ENCODE measurements at regions not wholly inside any gene's neighbourhood (a gene's known extent, or its start where the extent isn't known, plus 50 kb on each side); places are given as distances from the start of the nearest gene placed in this dataset.
"Not testable (repeated sequence)": the region's sequence is repeated elsewhere in the genome, so short reads cannot be mapped to it uniquely, and the experiment has no call there.

DNA sequence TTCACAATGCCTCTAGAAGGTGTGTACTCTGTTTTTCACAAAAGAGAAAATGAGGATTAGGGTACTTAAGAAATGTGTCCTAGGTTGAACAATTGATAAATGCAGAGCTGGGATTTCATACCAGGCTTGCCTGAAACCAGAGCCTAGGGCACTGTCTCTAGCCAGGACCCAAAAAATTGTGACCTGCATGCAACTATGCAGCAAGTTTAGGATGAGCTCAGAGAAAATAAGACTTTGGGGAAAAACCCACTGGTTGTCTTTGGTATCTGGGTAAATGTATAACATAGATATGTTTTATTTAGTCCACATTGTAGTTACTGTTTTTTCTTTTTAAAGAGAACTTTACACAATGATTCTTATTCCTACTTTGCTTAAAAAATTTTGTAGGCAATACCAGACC, 177.1 kb upstream of the SEMA6A start:
- no peak for DNase-seq

DNA sequence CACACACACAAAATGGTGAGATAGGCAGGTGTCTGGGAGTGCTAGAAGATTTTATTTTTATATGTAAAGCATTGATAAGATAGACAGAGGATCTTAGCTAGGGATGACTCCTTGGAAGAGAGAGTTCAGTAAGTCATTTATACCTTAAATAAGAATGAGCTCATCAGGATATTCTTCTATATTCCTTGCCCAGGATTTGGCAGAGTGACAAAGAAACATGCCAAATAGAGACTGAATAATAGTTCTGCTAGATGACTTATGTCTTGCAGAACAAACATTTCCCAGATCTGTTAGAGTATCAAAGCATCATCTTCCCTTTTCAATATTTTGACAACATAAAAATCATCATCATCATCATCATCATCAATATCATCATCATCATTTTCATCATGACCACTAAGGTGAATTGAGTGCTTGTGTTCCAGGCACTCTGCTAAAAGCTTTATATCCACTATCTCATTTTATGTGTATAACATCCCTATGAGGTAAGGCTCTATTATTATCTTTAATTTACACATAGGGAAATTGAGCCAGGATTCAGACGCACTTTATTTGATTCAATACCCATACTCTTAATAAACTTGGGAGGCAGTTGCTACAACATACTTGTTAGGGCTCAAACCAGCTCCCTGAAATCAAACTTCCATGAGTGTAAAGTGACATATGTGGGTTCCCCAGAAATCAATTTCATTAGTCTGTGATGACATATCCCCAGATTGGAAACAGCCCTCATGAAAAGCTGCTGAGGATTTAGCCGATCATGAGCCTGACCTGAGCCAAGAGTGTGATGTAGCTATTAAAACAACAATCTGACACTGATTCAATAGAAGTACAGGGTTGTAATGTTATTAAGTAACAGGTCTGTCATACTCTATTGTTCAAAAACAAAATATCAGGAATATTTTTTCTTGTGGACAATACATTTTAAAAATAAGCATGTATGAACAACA, 176.3 kb upstream of the SEMA6A start:
- no peak for DNase-seq

DNA sequence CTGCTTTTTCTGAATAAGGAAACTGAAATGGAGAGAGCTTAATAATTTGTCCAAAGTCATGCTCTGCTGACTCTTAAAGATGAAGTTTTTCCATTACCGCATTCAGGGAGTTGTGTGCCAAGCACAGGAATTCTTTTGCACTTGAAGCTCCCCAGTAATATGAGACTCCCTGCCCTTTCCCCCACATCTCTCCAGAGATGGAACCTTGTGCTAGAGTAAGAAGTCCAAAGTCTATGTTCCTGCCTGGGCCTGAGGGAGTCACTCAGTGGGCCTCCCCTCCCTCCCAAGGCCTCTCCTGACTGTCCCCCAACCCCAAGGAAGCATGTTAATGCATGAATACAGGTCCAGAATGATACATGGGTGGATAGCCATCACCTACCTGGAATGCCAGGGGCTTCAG, 173.3 kb upstream of the SEMA6A start:
- DNase-seq: no peak

DNA sequence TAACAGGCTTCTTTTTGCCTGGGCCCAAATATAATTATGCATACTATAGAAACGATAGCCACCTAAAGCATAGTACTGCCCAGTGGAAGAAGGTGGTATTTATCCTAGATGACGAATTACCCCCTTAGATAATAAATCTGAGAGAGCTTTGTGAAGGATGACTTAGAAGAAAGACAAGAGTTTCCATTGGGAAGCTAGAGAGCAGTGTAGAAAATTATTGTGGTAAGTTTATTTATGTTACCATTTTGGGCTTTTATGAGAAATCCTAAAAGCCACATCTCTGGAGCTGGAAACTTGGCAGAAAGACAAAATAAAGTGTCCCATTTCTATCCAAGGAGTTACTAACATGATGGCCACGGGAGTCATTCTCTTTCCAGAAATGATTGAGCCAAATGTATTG, 172.0 kb upstream of the SEMA6A start:
- DNase-seq: no peak

DNA sequence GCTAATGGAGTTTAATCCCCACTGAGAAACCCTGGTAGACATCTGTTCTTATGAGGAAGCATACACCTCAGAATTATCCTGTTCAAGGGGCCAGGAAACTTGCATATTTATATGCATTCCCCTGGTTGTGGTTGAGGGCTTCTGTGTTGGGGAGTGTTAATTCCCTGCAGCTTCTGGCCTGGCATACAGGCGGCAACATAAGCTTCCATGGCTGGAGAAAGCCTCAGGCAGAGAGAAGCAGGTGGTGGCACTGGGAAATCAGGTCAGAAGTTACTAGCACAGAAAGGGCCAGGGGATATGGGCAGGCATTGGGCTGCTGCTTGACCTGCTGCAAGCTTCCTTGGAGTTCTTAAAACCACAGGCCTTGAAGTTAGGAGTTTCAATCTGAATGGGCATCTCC, 166.1 kb upstream of the SEMA6A start:
- no peak for DNase-seq

DNA sequence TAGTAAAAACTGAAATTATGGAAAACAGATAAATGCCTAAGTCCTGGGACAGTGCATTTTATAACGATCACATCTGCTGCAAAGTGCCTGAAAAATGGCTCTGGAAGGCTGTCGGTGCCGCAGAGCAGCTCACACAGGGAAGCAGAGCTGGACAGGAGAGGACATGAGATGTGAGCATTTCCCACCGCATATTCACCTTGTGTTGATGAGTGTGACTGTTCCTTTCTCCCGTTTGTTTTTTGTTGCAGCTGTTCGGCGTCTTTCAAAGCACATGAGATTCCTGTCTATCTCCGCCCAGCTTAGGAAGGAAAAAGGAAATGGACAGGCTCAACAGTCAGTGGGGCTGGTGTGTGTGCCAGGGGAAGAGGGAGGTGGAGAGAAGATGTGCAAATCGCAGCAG, 164.9 kb upstream of the SEMA6A start:
- no peak for DNase-seq

DNA sequence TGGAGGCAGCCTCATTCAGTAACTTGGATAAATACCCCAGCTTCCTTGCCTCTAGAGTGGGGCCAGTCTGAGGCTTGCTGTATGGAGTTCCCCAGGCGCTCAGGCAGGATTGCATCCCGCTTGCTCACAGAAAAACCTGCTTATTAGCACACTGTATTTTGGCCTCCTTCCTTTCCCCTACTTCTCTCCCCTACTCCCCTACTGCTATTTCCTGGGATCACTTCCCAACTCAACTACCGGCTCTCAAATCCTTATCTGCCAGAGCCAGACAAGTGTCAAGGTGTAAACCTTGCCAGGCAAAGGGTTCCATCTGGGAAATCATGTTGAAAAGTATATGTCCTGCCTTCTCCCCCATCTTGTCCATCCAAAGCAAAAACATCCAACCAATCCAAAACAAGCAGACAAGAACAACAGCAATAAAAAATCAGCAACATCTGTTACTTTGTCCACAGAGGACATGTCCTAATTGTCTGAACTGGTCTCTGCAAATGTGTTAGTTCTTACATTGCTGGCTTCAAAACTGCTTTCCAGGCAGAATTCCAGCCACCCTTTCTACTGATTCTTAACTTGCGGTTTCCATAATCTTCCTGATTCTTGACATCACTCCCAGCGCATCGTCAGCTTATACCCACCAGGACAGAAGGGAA, 164.1 kb upstream of the SEMA6A start:
- no peak for DNase-seq

DNA sequence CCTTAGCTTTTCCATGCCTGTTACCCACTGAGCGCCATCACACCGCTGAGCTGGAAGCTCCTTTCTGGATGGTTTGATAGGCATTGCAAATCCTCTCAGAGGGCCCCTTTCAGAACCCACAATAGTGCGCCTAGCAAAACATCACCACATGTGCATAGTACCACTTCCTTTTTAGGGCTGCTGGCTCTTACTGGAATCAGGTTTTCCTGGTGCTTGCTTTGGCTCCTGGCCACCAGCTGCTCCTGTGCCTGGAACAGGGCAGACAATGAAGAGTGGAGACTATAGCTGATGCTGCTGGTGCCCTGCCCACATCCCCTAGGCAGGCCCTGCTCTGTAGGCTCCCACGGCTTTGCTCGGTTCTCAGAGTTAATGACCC, 163.6 kb upstream of the SEMA6A start:
- DNase-seq: no peak

DNA sequence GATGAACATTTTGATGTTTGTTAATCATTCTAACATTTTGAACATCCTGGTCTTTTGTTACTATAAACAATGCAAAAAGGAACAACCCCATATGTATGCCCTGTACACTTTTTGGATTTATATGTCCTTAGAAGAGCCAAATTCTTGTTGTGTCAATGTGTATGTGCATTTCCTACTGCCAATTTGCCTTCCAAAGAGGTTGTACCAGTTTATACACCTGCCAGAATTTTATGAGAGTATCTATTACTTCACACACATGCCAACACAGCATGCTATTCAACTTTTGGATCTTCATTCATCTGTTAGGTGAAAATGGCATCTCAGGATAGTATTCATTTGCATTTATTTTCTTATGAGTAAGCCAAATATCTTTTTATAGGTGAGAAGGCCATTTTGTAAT, 162.0 kb upstream of the SEMA6A start:
- DNase-seq: no peak

DNA sequence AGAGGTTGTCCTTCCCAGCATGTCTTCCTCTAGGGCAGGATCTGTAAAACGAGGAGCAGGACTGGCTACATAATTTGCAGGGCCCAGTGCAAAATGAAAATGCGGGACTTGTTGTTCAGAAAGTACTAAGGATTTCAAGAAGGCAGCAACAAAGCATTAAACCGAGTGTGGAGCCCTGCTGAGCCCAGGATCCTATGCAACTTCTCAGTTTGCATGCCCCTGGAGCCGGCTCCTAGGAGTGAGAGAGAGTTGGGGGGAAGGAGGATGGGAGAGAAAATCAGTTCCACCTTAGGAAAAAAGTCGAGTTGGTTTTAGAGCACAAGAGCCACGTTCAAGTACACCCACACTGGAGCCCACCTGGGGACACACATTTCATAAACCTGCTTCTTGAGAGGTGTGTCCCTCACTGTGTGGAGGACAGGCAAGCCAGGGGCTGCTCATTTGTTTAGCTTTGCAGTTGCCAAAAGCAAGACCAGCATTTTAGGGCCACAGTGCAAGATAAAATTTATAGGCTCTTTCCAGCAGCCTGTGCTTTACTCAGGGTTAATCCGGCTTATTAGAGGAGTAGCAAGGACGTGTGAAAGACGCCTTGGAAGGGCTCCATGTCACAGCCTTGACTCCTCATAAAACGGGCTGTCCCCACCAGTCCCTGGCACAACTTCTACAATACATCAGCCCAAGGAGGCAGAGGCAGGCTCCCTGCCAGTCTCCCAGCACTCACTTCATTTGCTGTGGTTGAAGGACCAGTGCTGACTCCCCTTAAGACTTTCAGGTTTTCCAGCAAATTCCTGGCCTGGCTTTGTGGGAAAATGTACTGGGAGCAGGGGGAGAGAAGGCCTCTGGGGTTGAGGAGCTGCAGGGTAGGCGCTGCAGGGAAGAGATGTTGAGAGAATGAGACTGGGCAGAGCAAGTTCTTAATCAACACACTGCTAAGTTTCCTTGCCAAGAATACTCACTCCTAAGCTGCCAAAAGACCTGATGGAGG, 159.7 kb upstream of the SEMA6A start:
- no peak for DNase-seq

DNA sequence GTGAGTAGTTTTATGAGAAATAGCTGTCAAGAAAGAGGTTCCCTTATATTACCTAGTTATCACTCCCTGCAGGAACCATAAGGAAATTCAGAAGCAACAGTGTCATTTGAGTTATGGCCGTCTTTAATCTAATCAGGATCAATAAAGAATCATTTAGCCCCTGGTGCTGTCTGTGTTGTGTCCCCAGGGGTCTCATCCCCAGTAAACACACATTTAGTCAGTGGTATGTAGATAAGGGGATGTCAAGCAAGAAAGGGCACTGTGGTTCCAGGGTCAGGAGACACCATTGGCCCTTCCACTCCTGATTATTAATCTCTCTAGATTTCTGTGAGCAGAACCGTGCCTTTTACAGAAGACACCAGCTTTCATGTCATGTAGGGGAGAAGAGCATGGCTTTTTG, 158.0 kb upstream of the SEMA6A start:
- DNase-seq: no peak

DNA sequence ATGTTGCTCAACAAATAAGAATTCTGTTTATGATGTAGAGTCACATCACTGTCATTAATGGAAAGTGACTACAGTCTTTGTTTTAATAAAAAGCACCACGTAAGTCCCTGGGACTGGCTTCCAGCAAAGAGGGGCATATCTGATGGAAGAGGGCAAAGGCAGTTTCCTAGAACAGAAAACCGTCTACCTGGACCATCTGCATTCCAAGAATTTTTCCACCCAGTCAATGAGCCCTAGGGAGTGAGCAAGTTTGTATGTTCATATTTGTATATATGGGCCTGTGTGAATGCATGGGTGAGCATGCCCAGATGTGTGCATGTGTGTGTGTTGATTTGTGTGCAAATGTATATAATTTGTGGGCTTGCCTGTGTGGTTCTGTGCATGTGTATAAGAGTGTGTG, 156.8 kb upstream of the SEMA6A start:
- no peak for DNase-seq

DNA sequence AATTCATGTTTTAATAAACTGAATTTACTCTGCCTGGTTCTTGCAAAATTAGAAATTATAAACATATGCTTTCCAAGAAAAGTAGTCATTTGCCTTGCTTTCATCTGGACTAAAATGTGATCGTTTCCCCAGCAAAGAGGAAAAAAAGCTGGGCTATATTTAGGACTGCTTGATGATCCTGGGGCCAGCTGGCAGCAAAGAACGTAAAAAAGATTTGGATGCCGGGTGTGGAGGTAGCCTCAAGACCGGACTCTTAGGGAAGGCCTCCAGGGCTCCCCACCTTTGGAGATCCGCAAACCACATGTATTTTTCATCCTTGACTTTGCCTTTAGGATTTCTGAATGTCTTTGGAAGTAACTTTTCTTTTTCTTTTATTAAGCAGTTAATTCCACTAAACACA, 156.1 kb upstream of the SEMA6A start:
- no peak for DNase-seq

DNA sequence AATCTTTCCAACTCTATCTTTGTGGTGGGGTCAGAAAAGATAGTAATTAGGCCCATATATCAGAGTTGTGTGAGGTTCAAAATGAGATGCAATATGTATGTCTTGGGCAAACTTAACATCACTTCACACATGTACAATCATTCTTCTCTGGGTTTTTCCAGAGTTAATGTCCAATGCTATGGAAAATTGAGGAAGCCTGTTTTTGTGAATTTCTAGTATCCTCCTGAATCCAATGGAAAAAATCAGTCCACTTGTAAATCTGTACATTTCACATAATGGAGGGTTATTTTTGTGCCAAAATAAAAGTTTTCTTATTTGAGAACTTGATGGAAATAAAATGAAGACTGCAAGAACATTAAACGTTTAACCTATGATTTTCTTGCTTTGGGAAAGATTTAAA, 155.6 kb upstream of the SEMA6A start:
- no peak for DNase-seq

DNA sequence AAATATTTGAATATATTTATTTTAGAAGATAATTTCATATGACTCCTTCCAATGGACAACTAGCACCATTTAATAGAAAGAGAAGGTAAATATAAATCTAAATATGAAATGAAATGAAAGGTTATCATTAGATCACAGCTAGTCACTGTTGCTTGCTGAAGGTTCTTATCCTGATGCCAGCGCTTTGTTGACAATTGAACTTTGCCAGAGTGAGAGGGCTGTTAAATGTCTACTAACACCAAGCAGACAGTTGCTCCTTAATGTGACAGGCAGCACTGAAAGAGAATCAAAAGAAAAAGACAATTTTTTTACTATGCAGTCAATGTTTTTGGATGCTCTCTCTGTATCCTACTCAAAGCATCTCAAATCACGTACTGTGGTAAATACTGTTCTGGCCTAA, 152.6 kb upstream of the SEMA6A start:
- DNase-seq: no peak

DNA sequence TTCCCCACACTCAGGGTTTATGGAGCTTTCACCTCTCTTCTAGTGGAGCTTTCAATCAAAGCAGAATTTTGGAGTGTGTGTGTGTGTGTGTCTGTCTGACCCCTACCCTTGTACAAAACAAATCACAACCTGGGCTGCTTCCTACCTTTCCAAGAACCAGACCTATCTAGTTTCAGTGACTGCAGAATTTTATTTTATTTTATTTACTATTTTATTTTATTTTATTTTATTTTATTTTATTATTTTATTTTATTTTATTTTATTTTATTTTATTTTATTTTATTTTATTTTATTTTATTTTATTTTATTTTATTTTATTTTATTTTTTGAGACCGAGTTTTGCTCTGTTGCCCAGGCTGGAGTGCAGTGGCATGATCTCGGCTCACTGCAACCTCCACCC, 151.6 kb upstream of the SEMA6A start:
- DNase-seq: not testable (repeated sequence)

DNA sequence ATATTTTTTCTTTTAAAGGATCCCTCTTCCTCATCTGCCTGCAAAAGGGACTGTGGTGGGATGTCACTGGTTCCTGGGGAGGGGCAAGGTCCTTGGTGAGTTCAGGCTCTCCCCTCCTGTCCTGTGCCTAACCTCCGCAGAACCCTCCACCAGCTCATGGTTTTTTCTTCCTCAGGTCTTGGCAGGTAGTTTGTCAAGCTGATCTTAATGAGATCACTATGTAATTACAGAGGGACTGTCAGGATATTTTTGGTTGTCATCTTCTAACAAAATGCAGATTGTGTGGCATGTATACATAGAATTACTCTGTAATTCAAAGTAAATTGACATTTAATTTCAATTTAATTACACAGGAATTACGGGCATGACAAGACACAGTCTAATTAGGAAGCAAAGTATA, 150.3 kb upstream of the SEMA6A start:
- no peak for DNase-seq

DNA sequence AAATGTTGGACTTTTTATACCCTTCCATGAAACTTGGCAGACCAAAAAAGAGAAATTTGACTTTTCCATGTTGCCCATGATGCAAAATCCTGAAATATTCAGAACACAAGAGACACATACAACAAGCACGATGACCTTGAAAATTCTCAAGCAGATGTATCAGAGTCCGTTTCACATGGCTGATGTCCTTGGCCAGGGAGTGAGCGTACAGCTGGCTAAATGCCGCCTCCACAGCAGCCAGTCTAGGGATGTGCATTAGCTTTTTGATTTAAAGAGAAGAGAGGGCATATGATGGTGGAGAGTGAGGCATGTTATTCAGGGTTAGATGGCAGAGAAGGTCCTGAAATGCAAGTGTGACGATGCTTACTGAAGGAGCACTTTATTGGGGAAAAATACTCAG, 148.0 kb upstream of the SEMA6A start:
- no peak for DNase-seq

DNA sequence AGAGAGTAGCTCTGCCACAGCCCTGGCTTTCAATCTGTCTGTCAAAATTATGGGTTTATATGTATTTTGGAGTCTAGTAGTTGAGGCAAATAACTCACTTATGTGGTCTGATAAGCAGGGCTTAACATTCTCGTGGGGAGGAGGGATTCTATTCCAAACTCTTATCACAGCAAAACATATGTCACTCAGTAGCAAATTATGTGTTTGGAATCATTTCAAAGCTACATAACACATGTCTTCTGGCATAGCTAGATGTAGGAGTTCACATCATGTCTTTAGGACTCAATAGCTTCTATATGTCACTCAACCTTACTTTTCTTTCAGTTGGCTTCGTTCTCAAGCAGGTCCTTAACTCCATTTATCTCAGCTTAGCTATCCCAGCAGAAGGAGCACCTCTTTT, 144.5 kb upstream of the SEMA6A start:
- DNase-seq: no peak

DNA sequence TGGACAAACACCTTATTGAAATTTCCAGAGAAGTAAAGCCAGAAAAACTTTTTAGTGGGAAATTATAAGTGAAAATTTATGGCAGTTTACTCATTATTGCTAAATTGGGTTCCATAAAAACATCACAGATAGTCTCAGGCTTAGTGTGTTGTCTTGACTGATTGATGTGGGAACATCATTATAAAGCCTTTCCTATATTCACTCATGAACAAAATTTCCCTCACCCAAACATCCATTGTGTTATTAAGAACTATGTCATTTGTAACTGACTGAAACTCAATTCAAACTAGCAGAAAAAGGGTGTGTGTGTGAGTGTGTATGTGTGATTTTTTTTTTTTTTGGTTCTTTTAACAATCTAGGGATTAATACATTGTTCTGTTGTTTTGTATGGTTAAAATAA, 143.7 kb upstream of the SEMA6A start:
- DNase-seq: no peak

DNA sequence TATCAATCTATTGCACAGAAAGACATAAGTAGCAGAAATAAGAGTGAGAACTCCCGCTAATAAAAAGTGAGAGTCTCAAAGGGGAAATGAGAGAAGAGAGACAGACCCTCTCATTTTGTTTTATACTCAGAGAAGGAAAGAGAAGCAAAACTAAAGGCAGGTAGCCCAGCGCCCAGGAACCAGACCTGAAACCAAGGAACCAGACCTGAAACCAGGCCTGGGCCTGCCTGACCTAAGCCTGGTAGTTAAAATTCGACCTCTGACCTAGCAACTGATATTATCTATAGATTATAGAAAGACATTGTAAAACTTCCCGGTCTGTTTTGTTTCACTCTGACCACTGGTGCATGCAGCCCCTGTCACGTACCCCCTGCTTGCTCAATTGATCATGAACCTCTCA, 134.5 kb upstream of the SEMA6A start:
- no peak for DNase-seq

DNA sequence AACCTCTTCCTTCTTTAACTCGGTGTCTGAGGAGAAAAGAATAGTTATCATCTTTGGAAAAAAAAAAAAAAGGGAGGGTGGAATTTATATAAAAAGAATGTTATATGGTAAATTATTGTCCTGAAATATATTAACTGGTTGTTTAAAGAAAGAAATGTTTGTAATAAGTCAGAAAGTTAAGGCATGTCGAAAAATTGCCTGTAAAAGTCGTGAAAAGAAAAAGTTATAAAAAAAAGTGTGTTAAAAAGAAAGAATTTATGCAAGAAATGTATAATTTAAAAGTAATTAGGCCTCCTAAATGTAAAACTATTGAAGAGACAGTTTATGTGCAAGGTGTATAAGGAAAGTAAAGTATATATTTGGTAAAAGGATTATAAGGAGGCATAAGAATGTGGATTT, 130.5 kb upstream of the SEMA6A start:
- not testable (repeated sequence) for DNase-seq

DNA sequence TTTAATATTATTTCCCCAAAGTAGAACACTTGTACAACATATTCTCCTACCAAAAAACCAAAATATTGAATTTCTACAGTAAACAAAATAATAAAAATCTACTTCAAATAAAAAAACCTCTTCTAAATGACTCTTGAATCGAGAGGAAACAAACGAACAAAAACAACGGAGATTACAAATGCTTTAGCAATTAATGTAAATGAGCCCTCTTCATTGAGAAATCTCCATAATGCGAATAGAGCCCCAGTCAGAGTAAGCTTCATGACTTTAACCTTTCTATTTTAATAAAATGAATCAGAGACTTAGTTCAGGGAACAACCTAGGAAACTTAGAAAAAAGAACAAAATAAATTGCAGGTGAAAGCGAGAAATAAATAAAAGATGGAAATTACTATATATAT, 129.3 kb upstream of the SEMA6A start:
- no peak for DNase-seq

DNA sequence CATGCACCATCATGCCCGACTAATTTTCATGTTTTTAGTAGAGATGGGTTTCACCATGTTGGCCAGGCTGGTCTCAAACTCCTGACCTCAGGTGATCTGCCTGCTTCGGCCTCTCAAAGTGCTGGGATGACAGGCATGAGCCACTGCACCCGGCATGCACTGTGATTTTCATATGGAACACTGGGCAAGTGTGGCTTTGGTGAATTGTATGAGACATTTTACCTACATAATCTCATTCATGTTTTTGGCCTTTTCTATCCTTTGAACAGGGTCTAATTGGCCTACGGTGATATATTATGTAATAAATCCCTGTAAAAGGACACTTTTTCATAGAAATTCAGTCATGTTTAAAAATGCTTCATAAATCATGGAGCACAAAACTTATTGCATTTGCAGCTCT, 128.7 kb upstream of the SEMA6A start:
- no peak for DNase-seq
